Tongue (tissue), 1 donor: ENCODE measurements at regions not wholly inside any gene's neighbourhood (a gene's known extent, or its start where the extent isn't known, plus 50 kb on each side); places are given as distances from the start of the nearest gene placed in this dataset.
A peak's percentile ranks its signal among the peaks of the same experiment; 100 is the strongest.

Experiments
- DNase-seq: peaks from one replicate; pipeline ENCODE4 v3.0.0-alpha.2; 2015

DNA sequence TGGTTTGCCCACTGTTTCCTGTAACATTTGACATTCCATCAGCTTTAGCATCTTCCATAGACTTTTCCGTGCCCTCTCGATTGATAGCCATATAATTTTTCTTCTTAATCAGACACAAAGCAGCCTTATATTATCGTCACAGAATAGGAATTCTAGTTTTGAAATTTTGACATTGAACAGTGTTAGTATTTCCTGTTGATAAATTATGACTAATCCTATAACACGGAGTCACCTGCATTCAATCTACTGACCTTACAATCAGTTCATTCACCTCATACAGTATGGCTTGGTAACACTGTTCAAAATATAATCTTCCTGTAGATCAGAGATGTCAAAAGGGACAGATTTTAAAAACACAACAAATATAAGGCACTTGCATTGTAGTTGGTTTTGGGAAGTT lies 423.7 kb downstream of the C3orf38 start:
- no peak for DNase-seq

- no peak for DNase-seq
These were observed 424.4 kb downstream of the C3orf38 start for GRCh38 chr3:88574146-88574545.

DNA sequence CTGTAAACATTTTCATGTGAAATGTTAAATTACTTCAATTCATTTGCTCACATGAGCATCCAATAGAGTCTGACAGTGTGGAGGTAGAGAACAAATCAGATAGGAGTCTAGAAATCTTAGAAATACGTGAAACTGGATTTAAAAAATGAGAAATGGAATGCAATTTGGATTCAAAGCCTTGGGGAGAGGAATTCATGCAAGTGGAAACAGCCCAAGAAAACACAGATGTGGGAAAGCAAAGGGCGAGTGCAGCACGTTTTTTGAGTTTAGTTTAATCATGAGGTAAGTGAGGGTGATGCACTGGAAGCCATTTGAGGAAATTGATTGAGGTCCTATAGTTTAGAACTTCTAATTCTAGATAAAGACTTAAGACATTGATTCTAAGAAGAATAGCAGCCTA lies 434.7 kb downstream of the C3orf38 start:
- DNase-seq, result peak; percentile 7

- no peak for DNase-seq
These were observed 436.4 kb downstream of the C3orf38 start for GRCh38 chr3:88586121-88586640.

- DNase-seq, result peak; percentile 8
These were observed 439.4 kb downstream of the C3orf38 start for GRCh38 chr3:88589138-88589537.

GRCh38 chr3:88595026-88595425 lies 445.3 kb downstream of the C3orf38 start:
- DNase-seq, result peak; percentile 9

GRCh38 chr3:88596451-88596850 lies 446.7 kb downstream of the C3orf38 start:
- no peak for DNase-seq

GRCh38 chr3:88610820-88611219 lies 461.1 kb downstream of the C3orf38 start:
- DNase-seq, result no peak

DNA sequence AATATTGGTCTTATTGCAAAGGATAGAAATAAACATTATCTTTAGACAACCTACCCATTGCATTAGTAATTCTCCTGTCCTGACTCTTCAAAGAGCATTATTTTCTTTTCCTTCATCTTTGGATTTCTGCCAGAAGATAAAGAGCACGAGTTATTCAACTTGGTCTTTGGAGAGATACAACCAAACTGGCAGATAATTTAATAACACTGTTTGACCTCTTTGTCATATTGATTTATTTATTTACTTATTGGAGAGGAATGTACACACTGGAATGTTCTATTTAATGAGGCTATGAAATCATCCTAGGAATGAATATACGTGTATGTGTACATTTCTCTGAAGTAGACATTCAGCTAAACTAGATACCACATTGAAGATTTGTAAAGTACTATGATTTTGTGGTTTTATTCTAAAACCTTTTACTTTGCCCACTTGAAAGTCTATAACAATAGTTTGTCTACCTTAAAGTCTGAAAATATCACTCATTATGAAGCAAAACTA lies 462.1 kb downstream of the C3orf38 start:
- no peak for DNase-seq

DNA sequence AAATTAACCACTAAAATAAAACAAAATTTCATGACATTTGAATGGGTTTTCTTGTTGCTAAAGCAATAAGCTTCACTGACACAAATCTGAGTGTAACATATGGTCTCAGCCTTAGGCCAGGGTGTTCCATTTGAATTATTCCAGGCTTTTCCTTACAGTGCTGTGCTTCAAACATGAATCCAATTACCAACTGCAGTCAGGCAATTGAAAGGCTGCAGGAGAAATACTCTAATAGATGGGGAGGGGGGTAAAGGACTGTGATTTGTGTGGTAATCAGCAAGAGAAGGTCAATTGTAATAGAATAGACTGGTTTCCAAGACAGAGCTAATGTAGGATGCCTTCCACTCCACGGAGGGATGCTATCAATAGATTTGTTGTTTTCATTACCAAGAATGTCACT lies 466.7 kb downstream of the C3orf38 start:
- DNase-seq, result no peak

DNA sequence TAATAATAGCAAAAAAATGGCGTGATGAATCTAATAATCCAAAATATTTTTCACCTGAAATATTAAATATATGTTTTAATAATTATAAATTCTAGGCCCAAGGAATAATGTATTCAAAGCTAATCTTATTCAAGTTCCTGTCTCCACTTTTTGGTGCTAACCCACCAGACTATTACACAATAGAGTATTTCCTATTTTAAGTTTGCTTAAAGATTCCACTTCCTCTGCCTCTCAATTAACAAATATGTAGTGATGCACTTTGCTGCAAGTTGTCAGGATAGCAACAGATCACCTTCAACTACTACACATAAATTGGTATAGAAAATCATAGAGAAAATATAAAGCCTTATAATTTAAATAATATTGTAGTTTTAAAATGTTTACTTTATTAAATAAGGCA lies 467.5 kb downstream of the C3orf38 start:
- DNase-seq, result no peak

DNA sequence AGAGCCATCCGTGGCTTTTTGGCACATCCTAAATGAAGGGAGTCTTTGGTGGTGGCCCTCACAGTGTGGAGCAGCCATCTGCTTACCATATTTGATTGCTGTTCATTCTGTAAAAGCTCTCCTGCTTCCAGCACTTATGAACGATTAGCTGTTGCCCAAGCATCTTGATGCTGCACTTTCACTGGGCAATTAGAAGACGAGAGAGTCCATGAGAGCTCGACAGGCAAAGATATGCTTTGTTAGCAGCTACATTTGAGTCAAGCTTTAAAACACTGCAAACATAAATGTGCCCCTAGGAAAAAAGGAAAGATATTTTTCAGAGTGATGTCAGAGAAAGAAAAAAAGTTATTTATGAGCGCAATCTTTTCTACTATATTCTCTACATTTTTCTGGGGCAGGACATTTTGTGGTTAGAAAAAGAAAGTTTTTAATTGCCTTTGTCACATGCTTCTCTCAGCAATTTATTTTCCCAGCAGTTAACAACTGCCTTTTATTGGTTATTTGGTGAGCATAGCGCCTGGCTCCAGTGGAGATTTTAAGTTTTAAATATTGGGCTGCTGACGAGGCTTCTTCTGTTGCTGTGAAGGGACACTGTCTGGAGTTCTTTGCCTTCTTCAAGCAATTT lies 468.4 kb downstream of the C3orf38 start:
- DNase-seq, result no peak

DNA sequence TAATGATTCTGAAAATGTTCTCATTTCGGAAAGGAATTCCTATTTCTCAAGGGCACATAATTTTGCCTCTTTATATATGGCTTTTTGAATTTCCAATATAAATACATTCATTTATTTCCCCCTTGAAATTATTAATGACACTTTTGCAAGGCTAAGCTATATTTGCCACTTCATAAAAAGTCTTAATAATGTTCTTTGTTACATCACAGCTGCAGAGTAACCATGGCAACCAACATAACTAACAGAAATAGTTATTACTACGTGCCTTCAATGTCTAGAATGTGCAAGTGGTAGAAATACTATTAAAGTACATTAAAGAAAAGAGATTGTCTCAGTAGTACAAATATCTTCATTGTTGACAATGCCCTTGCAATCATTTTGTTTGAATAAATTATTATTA lies 471.8 kb downstream of the C3orf38 start:
- no peak for DNase-seq

GRCh38 chr3:88623709-88624108 lies 473.9 kb downstream of the C3orf38 start:
- DNase-seq, result no peak

- DNase-seq, result peak; percentile 30
These were observed 476.8 kb downstream of the C3orf38 start for GRCh38 chr3:88626456-88627120.

DNA sequence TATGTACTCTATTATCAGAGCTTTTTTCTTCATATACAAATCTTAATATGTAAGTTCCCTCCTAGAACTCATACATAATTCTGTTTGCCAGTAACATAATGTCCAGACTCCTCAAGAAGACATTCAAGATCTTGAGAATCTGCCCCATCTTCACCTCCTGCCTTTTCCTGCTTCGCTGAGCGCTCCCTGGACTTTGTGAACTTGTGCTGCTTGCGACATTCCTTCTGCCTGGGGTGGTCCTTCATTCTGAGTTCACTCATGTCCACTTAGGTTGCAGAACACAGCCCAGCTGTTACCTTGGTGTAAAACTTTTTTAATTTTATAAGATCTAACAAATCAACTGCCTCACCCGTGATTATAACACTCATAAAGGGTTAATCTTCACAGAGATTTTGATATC lies 478.5 kb upstream of the EPHA3 start:
- no peak for DNase-seq

- no peak for DNase-seq
These were observed 475.2 kb upstream of the EPHA3 start for GRCh38 chr3:88632226-88632625.

- no peak for DNase-seq
These were observed 466.8 kb upstream of the EPHA3 start for GRCh38 chr3:88640581-88640980.

DNA sequence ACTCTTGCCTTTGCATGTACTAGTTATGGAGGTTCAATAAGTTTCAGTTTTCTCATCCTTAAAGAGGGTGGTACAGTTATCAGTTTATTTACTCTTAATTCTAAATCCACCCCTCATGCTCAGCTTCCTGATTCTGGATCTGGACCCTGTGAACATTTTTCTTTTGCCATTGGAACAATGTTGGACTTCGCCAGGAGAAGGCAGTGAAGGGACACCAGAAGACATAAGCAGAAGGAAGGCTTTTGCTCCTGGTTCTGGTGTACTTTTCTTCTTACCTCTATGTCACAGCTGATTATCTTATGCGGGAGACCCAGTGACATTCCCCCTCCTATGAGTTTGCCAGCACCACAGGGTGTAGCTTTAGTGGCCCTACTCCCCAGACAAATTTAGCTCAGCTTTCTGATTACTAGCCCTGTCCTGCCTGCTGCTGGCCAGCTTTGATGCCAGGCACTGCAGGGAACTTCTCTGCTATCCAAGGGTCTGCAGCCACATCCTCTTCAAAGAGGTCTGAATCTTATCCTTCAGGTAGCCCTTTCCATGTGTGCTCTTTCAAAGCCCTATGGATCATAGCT lies 466.3 kb upstream of the EPHA3 start:
- no peak for DNase-seq

DNA sequence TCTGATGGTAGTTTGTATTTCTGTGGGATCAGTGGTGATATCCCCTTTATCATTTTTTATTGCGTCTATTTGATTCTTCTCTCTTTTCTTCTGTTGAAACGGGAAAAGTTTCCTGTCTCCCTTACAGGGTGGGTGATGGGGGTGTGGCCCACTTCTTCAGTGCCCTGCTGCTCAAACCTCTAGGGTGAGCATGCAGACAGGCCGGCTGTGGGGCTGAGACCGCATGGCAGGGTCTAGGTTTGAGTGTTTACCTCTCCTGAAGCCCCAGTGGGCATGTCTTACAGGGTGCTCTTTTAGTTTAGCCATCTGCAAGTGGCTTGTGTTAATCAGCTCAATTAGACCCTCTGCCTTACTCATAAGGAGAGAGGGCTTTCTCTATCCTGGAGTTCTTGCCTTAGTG lies 450.0 kb upstream of the EPHA3 start:
- no peak for DNase-seq

DNA sequence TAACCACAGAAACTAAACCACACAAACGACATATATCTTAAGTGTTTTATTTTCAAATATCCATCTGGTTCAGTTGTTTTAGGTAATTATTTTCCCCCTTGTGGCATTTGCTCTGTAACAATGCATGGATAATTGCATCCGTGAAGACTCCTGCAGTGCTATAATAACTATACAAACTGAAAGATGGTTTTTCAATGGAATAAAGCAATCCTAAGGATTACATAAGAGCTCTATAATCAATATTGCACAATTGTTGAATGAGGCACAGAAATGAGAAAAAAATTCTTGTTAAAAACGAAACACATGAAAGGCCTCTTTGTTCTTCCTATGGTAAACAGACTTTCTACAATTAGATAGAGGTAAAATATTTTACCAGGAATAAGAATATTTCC lies 446.0 kb upstream of the EPHA3 start:
- DNase-seq, result no peak

GRCh38 chr3:88668180-88668579 lies 439.2 kb upstream of the EPHA3 start:
- DNase-seq, result no peak

- DNase-seq, result no peak
These were observed 435.8 kb upstream of the EPHA3 start for GRCh38 chr3:88671573-88671972.

GRCh38 chr3:88677298-88677697 lies 430.1 kb upstream of the EPHA3 start:
- DNase-seq, result no peak
